Neuronal stem cell (in vitro differentiated cells): ENCODE measurements at regions not wholly inside any gene's neighbourhood (a gene's known extent, or its start where the extent isn't known, plus 50 kb on each side); places are given as distances from the start of the nearest gene placed in this dataset.

Experiments used
- DNase-seq: peaks from one replicate; pipeline ENCODE4 v3.0.0-alpha.2; 2013; ENCODE audit warnings: low spot score
- H2AFZ ChIP-seq: one replicate; pipeline ENCODE4 v1.6.1; 2013; ENCODE audit warnings: mild to moderate bottlenecking, low read length, inconsistent platforms
- H2AK5ac ChIP-seq: 2 replicates; pipeline ENCODE4 v1.6.1; 2013; ENCODE audit warnings: low read depth, mild to moderate bottlenecking, inconsistent platforms, low read length, moderate library complexity, mixed read lengths
- H2BK120ac ChIP-seq: 2 replicates; pipeline ENCODE4 v1.6.1; 2013; ENCODE audit warnings: low read depth, mild to moderate bottlenecking, inconsistent platforms, low read length, moderate library complexity, mixed read lengths
- H2BK12ac ChIP-seq: one replicate; pipeline ENCODE4 v1.6.1; 2013; ENCODE audit warnings: low read length, inconsistent platforms
- H2BK15ac ChIP-seq: 2 replicates; pipeline ENCODE4 v1.6.1; 2013; ENCODE audit warnings: mild to moderate bottlenecking, low read length, inconsistent platforms, mixed read lengths
- H2BK5ac ChIP-seq: one replicate; pipeline ENCODE4 v1.6.1; 2013; ENCODE audit warnings: inconsistent platforms, mild to moderate bottlenecking, low read length, moderate library complexity
- H3K14ac ChIP-seq: one replicate; pipeline ENCODE4 v1.6.1; 2013; ENCODE audit warnings: low read length, inconsistent platforms
- H3K18ac ChIP-seq: 2 replicates; pipeline ENCODE4 v1.6.1; 2013; ENCODE audit warnings: low read length, inconsistent platforms
- H3K23ac ChIP-seq: 2 replicates; pipeline ENCODE4 v1.6.1; 2013; ENCODE audit warnings: low read depth, mild to moderate bottlenecking, mixed read lengths, low read length, inconsistent platforms; ENCODE audit not compliant: poor library complexity
- H3K27ac ChIP-seq: replicated peaks from 3 replicates; pipeline ENCODE4 v1.5.1; 2013; ENCODE audit warnings: low read length, inconsistent platforms
- H3K27me3 ChIP-seq, 3 experiments: 2 replicates each; pipeline ENCODE4 v1.6.1; 2013; ENCODE audit warnings: low read length in 3 of 3, mild to moderate bottlenecking in 2 of 3, inconsistent platforms in 1 of 3, low read depth in 1 of 3, mixed read lengths in 1 of 3, moderate library complexity in 1 of 3; ENCODE audit not compliant: control insufficient read depth in 3 of 3, insufficient read depth in 3 of 3
- H3K36me3 ChIP-seq, 2 donors: replicated peaks in 1 of 2; 2 replicates each; pipeline ENCODE4 v1.6.1; 2013; ENCODE audit warnings: low read length in 2 of 2; ENCODE audit not compliant: control insufficient read depth in 2 of 2, insufficient read depth in 2 of 2
- H3K4ac ChIP-seq: 2 replicates; pipeline ENCODE4 v1.6.1; 2013; ENCODE audit warnings: inconsistent platforms, mild to moderate bottlenecking, low read length, moderate library complexity
- H3K4me1 ChIP-seq, 2 donors: 1 replicate in 1 of 2; 2 replicates in 1 of 2; pipeline ENCODE4 v1.6.1; 2013; ENCODE audit warnings: low read length in 2 of 2, low read depth in 1 of 2; ENCODE audit not compliant: control insufficient read depth in 2 of 2, insufficient read depth in 1 of 2
- H3K4me2 ChIP-seq: one replicate; pipeline ENCODE4 v1.6.1; 2013; ENCODE audit warnings: mild to moderate bottlenecking, low read length, inconsistent platforms; ENCODE audit not compliant: insufficient read depth, poor library complexity, severe bottlenecking
- H3K4me3 ChIP-seq, 2 donors: 2 replicates each; pipeline ENCODE4 v1.5.1; 2013; ENCODE audit warnings: low read length in 2 of 2, mild to moderate bottlenecking in 2 of 2, inconsistent platforms in 1 of 2, moderate library complexity in 1 of 2
- H3K79me1 ChIP-seq: one replicate; pipeline ENCODE4 v1.6.1; 2013; ENCODE audit warnings: low read depth, mild to moderate bottlenecking, inconsistent platforms, low read length, moderate library complexity
- H3K9ac ChIP-seq: one replicate; pipeline ENCODE4 v1.6.1; 2013; ENCODE audit warnings: mild to moderate bottlenecking, low read depth, low read length, inconsistent platforms; ENCODE audit not compliant: poor library complexity
- H3K9me3 ChIP-seq, 2 donors: replicated peaks in 1 of 2; 2 replicates each; pipeline versions ENCODE3 to v1.6.1; 2013; ENCODE audit warnings: low read length in 2 of 2, mild to moderate bottlenecking in 2 of 2, inconsistent platforms in 1 of 2, low read depth in 1 of 2, mixed read lengths in 1 of 2, moderate library complexity in 1 of 2; ENCODE audit not compliant: control insufficient read depth in 2 of 2, insufficient read depth in 1 of 2
- H4K8ac ChIP-seq: one replicate; pipeline ENCODE4 v1.6.1; 2013; ENCODE audit warnings: low read depth, mild to moderate bottlenecking, inconsistent platforms, low read length, moderate library complexity
- H4K91ac ChIP-seq: one replicate; pipeline ENCODE4 v1.6.1; 2013; ENCODE audit warnings: low read length, low read depth, mild to moderate bottlenecking, inconsistent platforms; ENCODE audit not compliant: poor library complexity
- WGBS, 2 donors: extraction: QIAGEN DNeasy Blood & Tissue Kit; methylation state at CpG; one replicate each; pipeline ENCODE4 v1.1.7; 2013; ENCODE audit warnings: missing lambda C conversion rate in 2 of 2, mixed read lengths in 1 of 2; ENCODE audit not compliant: insufficient read length in 2 of 2, insufficient replicate concordance in 1 of 2; ENCODE audit errors: extremely low coverage in 2 of 2; 5-methylcytosine and 5-hydroxymethylcytosine counted together

DNA sequence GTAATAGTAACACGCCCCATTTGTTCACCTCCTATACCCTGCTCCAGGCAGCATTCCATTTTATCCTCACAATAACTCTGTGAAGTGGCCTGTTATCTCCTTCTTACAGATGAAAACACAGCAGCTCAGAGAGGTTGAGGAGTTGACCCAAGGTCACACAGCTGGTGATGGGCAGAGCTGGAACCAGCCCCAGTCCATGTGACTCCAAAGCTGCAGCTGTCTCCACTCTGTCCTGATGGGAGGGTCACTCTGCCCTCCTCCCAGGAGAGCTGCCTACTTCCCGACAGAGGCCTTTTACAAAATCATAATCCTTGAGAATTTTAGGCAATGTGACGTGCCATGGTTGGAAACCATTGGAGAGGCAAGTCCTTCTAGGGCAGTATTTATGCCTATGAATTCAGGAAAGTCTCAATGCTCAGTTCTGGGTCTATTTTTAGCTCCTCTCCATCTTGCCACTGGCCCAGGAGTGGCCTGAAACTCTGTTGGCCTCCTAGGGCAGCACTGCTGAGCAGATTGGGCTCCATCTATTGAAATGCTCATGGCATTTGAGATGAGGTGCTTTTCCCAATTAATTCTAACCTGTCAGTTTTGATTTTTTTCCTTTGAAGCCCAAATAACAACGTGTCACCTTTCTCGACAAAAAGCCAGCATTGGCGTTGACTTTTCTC, 50.1 kb upstream of the KCNK12 start:
- no CpG with 5 or more reads among the region's 6 CpGs for WGBS, 2 donors
- no peak overlapping the region for H3K4me3 ChIP-seq

More for the DNA sequence above, 50.1 kb upstream of the KCNK12 start:
- Histone ChIP-seq H3K79me1 (no peaks in the 10 kb centered on the region), H2BK15ac (no peak overlapping the region), H2AK5ac (peak overlapping the region; percentile 26), H3K18ac (peak overlapping the region; percentile 27), H3K4ac (no peak overlapping the region), H2AFZ (no peak overlapping the region), H3K14ac (no peak overlapping the region), H3K4me2 (no peak overlapping the region), H3K9ac (no peak overlapping the region), H3K27me3 (no peaks in the 10 kb centered on the region), H3K9me3 (peaks cover 0 to 1% of the 10 kb centered on the region in 2 donors), H2BK5ac (no peak overlapping the region), H3K23ac (no peak overlapping the region), H2BK12ac (peak overlapping the region; percentile 3), H3K27ac (no peak overlapping the region), H2BK120ac (no peak overlapping the region), H4K8ac (no peak overlapping the region), H3K36me3 (no peaks in the 10 kb centered on the region), H4K91ac (no peak overlapping the region), H3K4me1 (peaks cover 28 to 30% of the 10 kb centered on the region in 2 donors)
- DNase-seq, result no peak
